NOMO-1 treated with DMSO at 0.1 percent for 48 hours (cell line): ENCODE measurements at regions not wholly inside any gene's neighbourhood (a gene's known extent, or its start where the extent isn't known, plus 50 kb on each side); places are given as distances from the start of the nearest gene placed in this dataset.
"Not testable (repeated sequence)": the region's sequence is repeated elsewhere in the genome, so short reads cannot be mapped to it uniquely, and the experiment has no call there.

Experiments used
- DNase-seq: peaks from one replicate; lab custom pipeline; 2025; ENCODE audit not compliant: unreplicated experiment; lab: John Stamatoyannopoulos, UW

DNA sequence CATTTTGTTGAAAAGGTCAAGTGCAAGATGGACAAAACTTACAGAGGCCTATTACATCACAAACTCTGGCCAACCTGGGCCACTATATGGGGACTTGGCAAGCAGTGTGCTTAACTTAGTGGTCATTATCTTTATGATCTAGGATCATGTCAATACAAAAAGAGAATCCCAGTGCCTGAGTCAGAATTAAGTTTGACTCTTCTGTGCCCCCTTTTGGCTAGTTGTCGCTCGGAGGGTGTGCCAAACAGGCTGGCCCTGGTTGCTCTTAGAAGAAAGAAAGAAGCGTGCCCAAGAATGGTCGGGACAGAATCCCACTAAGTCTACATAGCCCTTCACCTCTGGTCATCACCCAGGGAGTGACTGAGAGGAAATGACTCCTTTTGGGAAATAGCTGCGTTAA, 100.1 kb downstream of the EIF4E start:
- no peak for DNase-seq

DNA sequence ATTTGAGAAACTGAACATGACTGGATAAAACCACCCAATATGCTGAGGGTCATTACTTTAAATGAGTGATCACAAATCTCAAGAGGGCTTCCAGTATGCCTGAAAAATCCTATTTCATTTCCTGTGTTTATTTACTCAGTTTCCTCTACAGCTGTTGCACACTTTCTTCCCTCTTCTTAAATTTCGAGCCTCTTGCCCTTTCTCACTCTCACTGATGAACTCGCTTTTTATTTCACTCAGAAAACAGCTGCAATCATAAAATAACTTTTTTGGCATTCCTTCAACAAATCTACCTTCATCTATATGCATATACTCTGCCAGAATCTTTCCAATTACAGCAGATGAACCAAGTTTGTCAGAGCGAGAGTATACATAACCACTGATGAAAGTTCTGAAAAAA, 101.3 kb downstream of the EIF4E start:
- no peak for DNase-seq

DNA sequence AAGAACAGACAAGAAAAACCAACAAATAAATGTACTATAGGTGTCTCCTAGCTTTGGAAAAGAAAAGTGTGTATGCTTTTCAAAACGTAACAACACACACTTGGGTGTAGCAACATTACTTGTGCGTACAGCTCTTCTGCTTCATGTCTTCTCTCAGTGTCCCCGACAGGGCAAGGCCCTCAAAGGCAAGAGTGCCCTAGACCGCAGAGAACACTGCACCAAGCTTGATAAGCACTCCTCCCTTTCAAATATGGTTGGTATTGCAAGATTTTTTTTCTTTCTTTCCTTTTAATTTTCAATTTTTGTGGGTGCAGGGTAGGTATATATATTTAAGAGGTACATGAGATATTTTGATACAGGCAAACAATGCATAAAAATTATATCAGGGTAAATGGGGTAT, 106.8 kb downstream of the EIF4E start:
- DNase-seq = no peak

DNA sequence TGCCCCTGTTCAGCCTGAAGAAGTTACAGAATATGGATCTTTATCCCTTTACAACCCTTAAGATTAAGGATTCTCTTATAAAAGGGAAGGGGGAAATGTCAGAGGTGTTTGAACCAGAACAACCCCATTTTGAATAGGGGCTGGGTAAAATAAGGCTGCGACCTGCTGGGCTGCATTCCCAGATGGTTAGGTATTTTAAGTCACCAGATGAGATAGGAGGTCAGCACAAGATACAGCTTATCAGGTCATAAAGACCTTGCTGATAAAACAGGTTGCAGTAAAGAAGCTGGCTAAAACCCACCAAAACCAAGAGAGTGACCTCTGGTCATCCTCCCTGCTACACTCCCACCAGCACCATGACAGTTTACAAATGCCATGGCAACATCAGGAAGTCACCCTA, 110.8 kb downstream of the EIF4E start:
- not testable (repeated sequence) for DNase-seq

DNA sequence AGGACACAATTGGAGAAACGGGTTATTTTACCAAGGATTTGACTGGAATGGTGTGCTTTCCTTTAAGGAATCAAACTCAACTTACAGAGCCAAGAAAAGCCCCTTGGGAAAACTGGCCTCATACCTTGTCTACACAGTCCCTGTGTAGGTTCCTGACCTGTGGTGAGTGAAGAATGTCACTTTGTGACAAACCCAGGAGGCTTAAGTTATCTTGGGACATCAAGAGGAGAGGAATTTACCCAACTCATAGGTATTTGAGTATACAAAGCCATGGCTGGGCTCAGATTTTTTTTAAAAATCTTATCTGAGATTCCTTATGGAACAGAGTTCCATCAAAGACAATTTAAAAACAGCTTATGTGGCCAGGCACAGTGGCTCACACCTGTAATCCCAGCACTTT, 112.1 kb downstream of the EIF4E start:
- no peak for DNase-seq

DNA sequence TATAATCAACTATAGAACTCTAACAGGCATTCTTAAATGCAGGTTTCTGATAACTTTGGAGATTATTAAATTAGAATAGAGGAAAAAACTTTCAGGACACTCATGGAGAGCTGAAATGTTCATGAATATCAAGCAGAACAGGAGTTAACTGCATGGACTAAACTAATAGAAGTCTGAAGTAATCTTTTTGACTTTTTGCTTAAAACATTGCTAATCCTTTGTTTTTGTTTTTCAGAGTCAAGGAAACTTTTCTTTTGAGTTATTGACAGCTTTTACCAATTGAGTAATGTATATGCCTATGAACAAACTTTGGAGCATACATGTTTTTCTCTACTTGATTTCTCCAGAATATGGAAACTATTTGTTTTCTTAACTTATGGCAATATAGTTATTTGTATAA, 112.5 kb downstream of the EIF4E start:
- DNase-seq = no peak

- DNase-seq = no peak
These were observed 124.5 kb downstream of the EIF4E start for GRCh38 chr4:98804403-98804802.

GRCh38 chr4:98803251-98803650, 125.7 kb downstream of the EIF4E start:
- DNase-seq = no peak

DNA sequence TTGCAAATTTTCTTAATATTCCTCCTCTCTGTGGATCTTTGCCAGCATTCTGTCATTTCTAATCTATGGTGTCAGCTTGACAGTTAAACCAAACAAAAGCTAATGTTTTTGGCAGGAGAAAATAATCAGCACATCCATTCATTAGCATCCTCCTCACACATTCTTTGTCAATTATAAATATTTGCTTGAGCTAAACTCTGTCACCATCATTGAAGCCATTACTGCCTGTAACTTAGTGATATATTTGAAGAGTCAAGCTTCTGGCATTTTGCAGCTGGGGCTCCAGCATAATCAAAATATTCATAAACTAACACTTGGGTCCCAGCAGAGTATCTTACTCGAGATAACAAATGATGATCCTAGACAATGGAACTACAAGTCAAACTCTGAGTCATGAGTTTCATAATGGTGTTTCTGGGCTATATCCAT, 126.1 kb downstream of the EIF4E start:
- DNase-seq = no peak

GRCh38 chr4:98801259-98801725, 127.6 kb downstream of the EIF4E start:
- no peak for DNase-seq

DNA sequence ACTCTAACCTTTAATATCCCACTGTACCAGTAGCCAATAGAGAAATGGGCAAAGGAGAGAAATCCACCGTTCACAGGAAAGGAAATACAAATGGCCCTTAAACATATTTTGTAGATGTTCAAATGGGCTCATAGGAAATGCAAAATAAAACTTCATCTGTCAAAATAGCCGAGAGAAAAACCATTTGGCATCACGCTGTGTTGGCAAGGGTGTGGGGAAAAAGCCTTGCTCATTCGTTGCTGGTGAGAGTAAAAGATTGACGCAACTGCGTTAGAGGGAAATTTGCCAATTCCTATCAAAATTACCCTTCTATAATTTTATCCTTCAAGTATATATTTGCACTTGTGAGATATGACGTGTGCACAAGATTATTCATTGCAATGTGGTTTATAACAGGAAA, 131.9 kb downstream of the EIF4E start:
- no peak for DNase-seq

DNA sequence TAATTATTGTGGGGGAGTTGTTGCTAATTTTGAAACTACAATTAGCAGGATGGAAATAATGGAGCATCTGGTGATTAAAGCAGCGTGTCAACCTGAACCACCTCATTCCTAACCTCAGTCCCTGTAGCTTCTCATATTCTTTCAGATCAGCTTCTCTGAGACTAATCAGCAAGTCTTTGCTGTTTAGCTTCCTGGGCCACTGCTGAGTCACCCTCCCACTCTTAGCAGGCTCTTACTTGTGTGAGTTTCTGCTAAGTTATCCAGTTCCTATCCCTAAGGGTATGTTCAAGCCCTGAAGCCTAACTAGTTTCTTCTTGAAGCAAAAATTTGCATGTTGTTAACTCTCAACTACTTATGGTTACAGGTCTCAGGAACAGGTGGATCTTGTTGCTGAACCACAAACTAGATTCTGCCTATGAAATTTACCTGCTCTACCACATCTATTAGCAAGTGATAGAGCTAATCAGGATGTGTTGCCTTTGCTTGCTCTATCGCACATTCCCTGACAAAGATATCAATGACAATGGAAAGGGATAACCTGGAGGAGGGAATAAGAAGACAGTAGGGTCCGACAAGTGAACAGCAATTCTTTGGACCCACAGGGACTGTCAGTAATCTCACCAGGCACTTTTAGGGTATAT, 134.2 kb downstream of the EIF4E start:
- DNase-seq = no peak

DNA sequence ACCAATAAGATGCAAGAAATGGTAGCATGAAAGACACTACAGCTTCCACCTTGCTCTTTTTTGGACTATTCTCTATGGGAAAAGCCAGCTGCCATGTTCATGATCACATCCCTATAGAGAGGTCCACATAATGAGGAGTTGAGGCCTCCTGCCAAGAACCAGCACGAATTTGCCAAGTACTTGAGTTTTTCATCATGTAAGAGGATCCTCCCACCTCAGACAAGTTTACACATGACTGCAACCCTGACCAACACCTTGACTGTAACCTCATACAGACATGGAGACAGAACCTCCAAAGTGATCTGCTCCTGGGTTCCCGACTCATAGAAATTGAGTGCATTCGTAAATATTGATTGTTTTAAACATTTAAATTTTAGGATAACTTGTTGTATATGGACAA, 135.2 kb upstream of the TSPAN5 start:
- DNase-seq = no peak

- DNase-seq = no peak
These were observed 128.5 kb upstream of the TSPAN5 start for GRCh38 chr4:98786866-98787265.

- DNase-seq = no peak
These were observed 126.7 kb upstream of the TSPAN5 start for GRCh38 chr4:98784947-98785706.

GRCh38 chr4:98781641-98782357, 123.4 kb upstream of the TSPAN5 start:
- no peak for DNase-seq

DNA sequence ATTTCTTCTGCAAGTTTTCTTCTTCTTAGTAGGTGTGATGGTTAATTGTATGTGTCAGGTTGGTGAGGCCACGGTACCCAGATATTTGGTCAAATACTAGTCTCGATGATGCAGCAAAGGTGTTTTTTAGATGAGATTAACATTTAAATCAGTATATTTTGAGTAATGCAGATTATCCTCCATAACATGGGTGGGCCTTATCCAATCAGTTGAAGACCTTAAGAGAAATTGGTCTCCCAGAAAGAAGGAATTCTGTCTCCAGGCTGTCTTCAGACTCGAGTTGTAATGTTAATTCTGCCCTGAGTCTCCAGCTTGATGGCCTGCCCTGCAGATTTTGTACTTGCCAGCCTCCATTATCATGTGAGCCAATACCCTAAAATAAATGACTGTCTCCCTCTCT, 122.5 kb upstream of the TSPAN5 start:
- DNase-seq = no peak

GRCh38 chr4:98779088-98779487, 120.7 kb upstream of the TSPAN5 start:
- no peak for DNase-seq

DNA sequence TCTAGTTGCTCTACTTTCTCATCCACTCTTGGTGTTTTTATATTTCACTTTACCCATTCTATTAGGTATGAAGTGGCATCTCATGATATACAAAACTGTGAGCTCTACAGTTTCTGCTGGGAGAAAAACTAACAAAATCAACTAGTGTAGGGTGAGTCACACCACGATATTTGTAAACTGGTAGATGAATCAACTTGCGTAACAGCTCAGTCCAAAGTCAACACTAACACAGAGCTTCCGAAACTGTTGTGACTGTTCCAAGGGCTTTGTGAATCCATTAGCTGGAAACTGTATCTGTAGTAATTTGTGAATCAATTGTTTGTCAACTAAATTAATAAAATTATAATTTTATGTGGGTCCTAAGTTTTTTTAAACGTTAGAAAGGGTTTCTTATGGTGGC, 119.8 kb upstream of the TSPAN5 start:
- no peak for DNase-seq

DNA sequence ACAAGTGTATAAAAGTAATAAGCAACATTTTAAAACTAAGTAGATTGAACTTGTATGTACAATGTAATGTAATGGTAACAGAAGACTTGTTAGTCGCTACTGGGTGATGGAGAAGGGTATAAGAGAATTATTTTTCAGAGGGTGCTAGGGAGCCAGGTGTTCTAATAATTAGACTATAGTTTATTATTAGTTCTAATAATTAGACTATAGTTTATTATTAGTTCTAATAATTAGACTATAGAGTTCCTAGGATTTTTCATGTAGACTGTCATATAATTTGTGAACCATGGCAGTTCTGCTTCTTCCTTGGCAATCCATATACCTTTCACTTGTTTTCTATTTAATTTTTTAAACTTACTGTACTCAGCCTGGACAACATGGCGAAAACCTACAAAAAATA, 117.3 kb upstream of the TSPAN5 start:
- no peak for DNase-seq

DNA sequence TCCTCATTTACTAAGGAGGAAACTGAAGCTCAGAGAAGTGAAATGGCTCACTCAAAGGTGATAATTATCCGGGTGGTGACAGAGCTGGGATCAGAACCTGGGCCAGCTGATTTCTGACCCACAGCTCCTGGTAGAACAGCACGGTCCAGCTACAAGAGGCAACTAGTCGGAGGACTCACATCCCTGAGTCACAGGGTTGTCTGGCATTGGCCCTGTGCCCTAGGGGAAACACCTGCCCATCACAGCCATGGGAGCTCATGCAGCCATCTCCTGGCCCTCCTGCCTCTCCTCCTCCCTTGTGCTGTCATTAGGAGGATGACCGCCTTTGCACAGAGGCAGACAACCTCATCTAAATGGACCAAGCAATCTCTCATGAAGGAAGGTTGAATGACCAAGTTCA, 115.2 kb upstream of the TSPAN5 start:
- DNase-seq = no peak

- no peak for DNase-seq
These were observed 113.7 kb upstream of the TSPAN5 start for GRCh38 chr4:98771959-98772632.
